HEK293T (cell line): ENCODE measurements at regions not wholly inside any gene's neighbourhood (a gene's known extent, or its start where the extent isn't known, plus 50 kb on each side); places are given as distances from the start of the nearest gene placed in this dataset.

ENCODE experiments used
- BHLHE40 ChIP-seq: fragments of 450-650 bp; IDR thresholded peaks from 2 replicates; pipeline ENCODE4 v1.6.1; 2016; ENCODE audit warnings: mild to moderate bottlenecking, moderate library complexity, borderline replicate concordance
- CTBP1 ChIP-seq: fragments of 450-650 bp; IDR thresholded peaks from 2 replicates; pipeline ENCODE4 v1.6.1; 2016; ENCODE audit warnings: borderline replicate concordance
- FOXA1 ChIP-seq: fragments of 450-650 bp; IDR thresholded peaks from 2 replicates; pipeline ENCODE4 v1.6.1; 2016; ENCODE audit warnings: mild to moderate bottlenecking
- FOXK2 ChIP-seq: fragments of 450-650 bp; IDR thresholded peaks from 2 replicates; pipeline ENCODE4 v1.6.1; 2016; ENCODE audit warnings: mild to moderate bottlenecking
- FOXM1 ChIP-seq: fragments of 450-650 bp; IDR thresholded peaks from 2 replicates; pipeline ENCODE4 v1.6.1; 2017; ENCODE audit warnings: mild to moderate bottlenecking, borderline replicate concordance
- HDGF ChIP-seq: fragments of 450-650 bp; IDR thresholded peaks from 2 replicates; pipeline ENCODE4 v1.6.1; 2017; ENCODE audit warnings: antibody characterized with exemption, borderline replicate concordance
- L3MBTL2 ChIP-seq: fragments of 450-650 bp; conservative IDR thresholded peaks from 2 replicates; pipeline ENCODE4 v1.6.1; 2016; ENCODE audit warnings: mild to moderate bottlenecking
- NFRKB ChIP-seq: fragments of 450-650 bp; IDR thresholded peaks from 2 replicates; pipeline ENCODE4 v1.6.1; 2016; ENCODE audit warnings: mild to moderate bottlenecking, moderate library complexity
- SP1 ChIP-seq: fragments of 450-650 bp; IDR thresholded peaks from 2 replicates; pipeline ENCODE4 v1.6.1; 2017
- SUZ12 ChIP-seq: fragments of 450-650 bp; IDR thresholded peaks from 2 replicates; pipeline ENCODE4 v1.6.1; 2016; ENCODE audit warnings: mild to moderate bottlenecking
- TARDBP ChIP-seq: fragments of 450-650 bp; IDR thresholded peaks from 2 replicates; pipeline ENCODE4 v1.6.1; 2016
- ZNF384 ChIP-seq: fragments of 450-650 bp; IDR thresholded peaks from 2 replicates; pipeline ENCODE4 v1.6.1; 2016

DNA sequence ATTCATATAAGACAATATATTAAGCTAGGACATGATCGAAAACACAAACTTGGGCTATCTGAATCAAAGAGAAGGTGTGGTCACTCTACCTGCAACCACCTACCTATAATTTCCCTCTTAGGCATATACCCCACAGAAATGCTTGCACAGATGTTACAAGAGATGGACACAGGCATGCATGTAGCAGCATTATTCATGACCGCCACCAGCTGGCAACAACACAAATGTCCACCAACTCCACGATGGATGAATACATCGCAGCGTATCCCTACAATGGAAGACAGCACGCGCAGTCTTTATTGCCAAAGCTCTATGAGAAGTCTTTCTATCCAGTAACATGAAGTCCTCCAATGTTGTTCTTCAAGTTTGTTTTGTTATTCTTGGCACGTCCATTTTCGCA is 90.8 kb downstream of the ARL4C start:
- TF ChIP-seq SUZ12, result no peak
- TF ChIP-seq FOXM1, result no peak
- TF ChIP-seq NFRKB, result no peak
- no peak for TF ChIP-seq SP1
- no peak for TF ChIP-seq HDGF
- TF ChIP-seq TARDBP, result no peak
- TF ChIP-seq FOXK2, result no peak
- TF ChIP-seq ZNF384, result no peak
- no peak for TF ChIP-seq BHLHE40
- TF ChIP-seq FOXA1, result no peak
- TF ChIP-seq CTBP1, result no peak
- no peak for TF ChIP-seq L3MBTL2
